NB4 (cell line): ENCODE measurements at regions not wholly inside any gene's neighbourhood (a gene's known extent, or its start where the extent isn't known, plus 50 kb on each side); places are given as distances from the start of the nearest gene placed in this dataset.
"Not testable (repeated sequence)": the region's sequence is repeated elsewhere in the genome, so short reads cannot be mapped to it uniquely, and the experiment has no call there.

Source experiments
- CTCF ChIP-seq: IDR thresholded peaks from one replicate; pipeline ENCODE4 v1.5.1; 2012; ENCODE audit warnings: low read depth, low read length
- MAX ChIP-seq: IDR thresholded peaks from 2 replicates; pipeline ENCODE4 v1.6.1; 2011; ENCODE audit warnings: low read depth, low read length
- POLR2A ChIP-seq: IDR thresholded peaks from 2 replicates; pipeline ENCODE4 v1.6.1; 2011; ENCODE audit warnings: mild to moderate bottlenecking; ENCODE audit not compliant: insufficient read length; ENCODE audit errors: extremely low read depth

- TF ChIP-seq POLR2A, CTCF, MAX: not testable (repeated sequence)
Observed at GRCh38 chr10:130356429-130356828, 220.2 kb downstream of the GLRX3 start.
